ENCODE measurements at regions not wholly inside any gene's neighbourhood (a gene's known extent, or its start where the extent isn't known, plus 50 kb on each side); places are given as distances from the start of the nearest gene placed in this dataset.
"Not testable (repeated sequence)": the region's sequence is repeated elsewhere in the genome, so short reads cannot be mapped to it uniquely, and the experiment has no call there.

- DNase-seq, result no peak
These were observed 193.9 kb upstream of the HS6ST1 start for GRCh38 chr2:128512379-128513115.

- no peak for DNase-seq
These were observed 194.7 kb upstream of the HS6ST1 start for GRCh38 chr2:128513116-128513960.

- no peak for DNase-seq
These were observed 195.3 kb upstream of the HS6ST1 start for GRCh38 chr2:128513961-128514283.

GRCh38 chr2:128514555-128514955 is 195.9 kb upstream of the HS6ST1 start:
- DNase-seq, result no peak

- no peak for DNase-seq
These were observed 198.3 kb upstream of the HS6ST1 start for GRCh38 chr2:128516938-128517337.

GRCh38 chr2:128519028-128519427 is 200.4 kb upstream of the HS6ST1 start:
- DNase-seq, result not testable (repeated sequence)

GRCh38 chr2:128519517-128520215 is 201.0 kb upstream of the HS6ST1 start:
- DNase-seq, result no peak

GRCh38 chr2:128520340-128520739 is 201.7 kb upstream of the HS6ST1 start:
- no peak for DNase-seq

GRCh38 chr2:128520791-128521190 is 202.1 kb upstream of the HS6ST1 start:
- DNase-seq, result no peak

GRCh38 chr2:128521482-128521881 is 202.8 kb upstream of the HS6ST1 start:
- DNase-seq, result no peak

- no peak for DNase-seq
These were observed 204.2 kb upstream of the HS6ST1 start for GRCh38 chr2:128522829-128523228.

- no peak for DNase-seq
These were observed 204.8 kb upstream of the HS6ST1 start for GRCh38 chr2:128523457-128523856.

- no peak for DNase-seq
These were observed 205.5 kb upstream of the HS6ST1 start for GRCh38 chr2:128524183-128524582.

- no peak for DNase-seq
These were observed 207.0 kb upstream of the HS6ST1 start for GRCh38 chr2:128525653-128526052.

- DNase-seq, result no peak
These were observed 207.8 kb upstream of the HS6ST1 start for GRCh38 chr2:128526455-128526976.

- DNase-seq, result no peak
These were observed 209.5 kb upstream of the HS6ST1 start for GRCh38 chr2:128528133-128528532.

- DNase-seq, result no peak
These were observed 211.4 kb upstream of the HS6ST1 start for GRCh38 chr2:128530025-128530573.

- DNase-seq, result no peak
These were observed 213.2 kb upstream of the HS6ST1 start for GRCh38 chr2:128531856-128532255.

- no peak for DNase-seq
These were observed 214.4 kb upstream of the HS6ST1 start for GRCh38 chr2:128533101-128533500.

GRCh38 chr2:128534688-128535392 is 216.2 kb upstream of the HS6ST1 start:
- DNase-seq, result no peak

GRCh38 chr2:128535953-128536352 is 217.3 kb upstream of the HS6ST1 start:
- no peak for DNase-seq

- no peak for DNase-seq
These were observed 218.4 kb upstream of the HS6ST1 start for GRCh38 chr2:128536925-128537620.
